Naive B cell (primary cell): ENCODE measurements at regions not wholly inside any gene's neighbourhood (a gene's known extent, or its start where the extent isn't known, plus 50 kb on each side); places are given as distances from the start of the nearest gene placed in this dataset.
"Not testable (repeated sequence)": the region's sequence is repeated elsewhere in the genome, so short reads cannot be mapped to it uniquely, and the experiment has no call there.

Experiments
- ATAC-seq, 2 donors: fragments of 150-1000 bp; cut with Tn5 transposase; 2 replicates each; pipeline ENCODE4 v1.10.0; 2021; ENCODE audit warnings: low read depth in 2 of 2, mild to moderate bottlenecking in 2 of 2, moderate library complexity in 2 of 2
- DNase-seq: peaks from one replicate; pipeline ENCODE4 v3.0.0; 2022
- H3K27ac Mint-ChIP-seq, 6 donors: one replicate each; pipeline ENCODE4 v1.8.0; 2020 to 2022; ENCODE audit warnings: mild to moderate bottlenecking in 6 of 6, mixed read lengths in 6 of 6, moderate library complexity in 5 of 6, inconsistent platforms in 2 of 6
- H3K27me3 Mint-ChIP-seq, 3 donors: one replicate each; pipeline ENCODE4 v1.8.0; 2021 to 2022; ENCODE audit warnings: mixed read lengths in 3 of 3, mild to moderate bottlenecking in 1 of 3
- H3K36me3 Mint-ChIP-seq, 2 donors: one replicate each; pipeline ENCODE4 v1.8.0; 2020 to 2022; ENCODE audit warnings: mixed read lengths in 2 of 2, inconsistent platforms in 1 of 2, mild to moderate bottlenecking in 1 of 2
- H3K4me1 Mint-ChIP-seq, 3 donors: one replicate each; pipeline ENCODE4 v1.8.0; 2020 to 2022; ENCODE audit warnings: mixed read lengths in 3 of 3, inconsistent platforms in 1 of 3, mild to moderate bottlenecking in 1 of 3, moderate library complexity in 1 of 3
- H3K4me3 Mint-ChIP-seq, 8 donors: one replicate each; pipeline ENCODE4 v1.8.0; 2020 to 2022; ENCODE audit warnings: mild to moderate bottlenecking in 8 of 8, mixed read lengths in 8 of 8, moderate library complexity in 8 of 8, inconsistent platforms in 2 of 8
- H3K9me3 Mint-ChIP-seq, 7 donors: one replicate each; pipeline ENCODE4 v1.8.0; 2020 to 2022; ENCODE audit warnings: mixed read lengths in 7 of 7, mild to moderate bottlenecking in 5 of 7, inconsistent platforms in 2 of 7, moderate library complexity in 1 of 7

GRCh38 chr17:16877099-16877498, 94.8 kb downstream of the TNFRSF13B start:
- H3K27ac Mint-ChIP-seq: no peak overlapping the region
- H3K4me1 Mint-ChIP-seq: no peaks in the 10 kb centered on the region
- DNase-seq (no peak), ATAC-seq (no peak)
- peaks cover 10 to 23% (median 17%) of the 10 kb centered on the region in 3 donors for H3K27me3 Mint-ChIP-seq
- H3K4me3 Mint-ChIP-seq: no peak overlapping the region
- H3K36me3 Mint-ChIP-seq: peaks cover 0 to 7% of the 10 kb centered on the region in 2 donors
- H3K9me3 Mint-ChIP-seq: peaks cover 0 to 4% (median 0%) of the 10 kb centered on the region in 7 donors

GRCh38 chr17:16875662-16876061, 96.3 kb downstream of the TNFRSF13B start:
- Mint-ChIP-seq H3K27me3 (peaks cover 10 to 23% (median 13%) of the 10 kb centered on the region in 3 donors), H3K36me3 (peaks cover 0 to 7% of the 10 kb centered on the region in 2 donors), H3K4me1 (no peaks in the 10 kb centered on the region), H3K27ac (no peak overlapping the region), H3K9me3 (peaks cover 0 to 4% (median 0%) of the 10 kb centered on the region in 7 donors), H3K4me3 (no peak overlapping the region)
- DNase-seq (no peak), ATAC-seq (no peak)

DNA sequence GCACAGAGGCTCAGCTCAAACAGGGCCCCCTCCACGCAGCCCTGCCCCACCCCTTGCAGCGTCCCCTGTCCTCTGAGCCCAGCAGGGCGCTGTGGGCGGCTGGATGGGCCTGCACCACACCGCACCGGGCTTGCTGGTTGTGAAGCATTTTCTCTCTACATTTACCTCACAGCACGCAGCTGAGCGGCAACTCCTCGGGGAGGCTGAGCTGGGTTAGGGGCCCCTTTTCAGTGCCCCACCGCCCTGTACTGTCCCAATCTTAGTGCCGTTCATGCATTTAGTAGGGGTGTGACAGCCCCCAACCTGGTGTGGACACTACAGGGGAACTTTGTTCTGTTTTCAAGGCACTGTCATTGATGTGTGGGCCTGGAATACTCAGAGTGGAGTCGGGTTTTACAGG, 97.7 kb downstream of the TNFRSF13B start:
- Mint-ChIP-seq H3K27me3 (peaks cover 10 to 22% (median 13%) of the 10 kb centered on the region in 3 donors), H3K27ac (peak overlapping the region in 1 of 6 donors; percentile 25)
- DNase-seq, H3K9me3 Mint-ChIP-seq, ATAC-seq, H3K4me3 Mint-ChIP-seq, H3K36me3 Mint-ChIP-seq, H3K4me1 Mint-ChIP-seq: not testable (repeated sequence)

- Mint-ChIP-seq H3K27ac (peak overlapping the region in 1 of 6 donors; percentile 25), H3K4me3 (no peak overlapping the region), H3K27me3 (peaks cover 4 to 14% (median 5%) of the 10 kb centered on the region in 3 donors), H3K9me3 (peaks cover 0 to 4% (median 0%) of the 10 kb centered on the region in 7 donors), H3K4me1 (peaks cover 0 to 2% (median 0%) of the 10 kb centered on the region in 3 donors), H3K36me3 (peaks cover 0 to 7% of the 10 kb centered on the region in 2 donors)
- no peak for ATAC-seq
- peak; percentile 6 for DNase-seq
Measured at GRCh38 chr17:16873174-16874035, 98.5 kb downstream of the TNFRSF13B start.

DNA sequence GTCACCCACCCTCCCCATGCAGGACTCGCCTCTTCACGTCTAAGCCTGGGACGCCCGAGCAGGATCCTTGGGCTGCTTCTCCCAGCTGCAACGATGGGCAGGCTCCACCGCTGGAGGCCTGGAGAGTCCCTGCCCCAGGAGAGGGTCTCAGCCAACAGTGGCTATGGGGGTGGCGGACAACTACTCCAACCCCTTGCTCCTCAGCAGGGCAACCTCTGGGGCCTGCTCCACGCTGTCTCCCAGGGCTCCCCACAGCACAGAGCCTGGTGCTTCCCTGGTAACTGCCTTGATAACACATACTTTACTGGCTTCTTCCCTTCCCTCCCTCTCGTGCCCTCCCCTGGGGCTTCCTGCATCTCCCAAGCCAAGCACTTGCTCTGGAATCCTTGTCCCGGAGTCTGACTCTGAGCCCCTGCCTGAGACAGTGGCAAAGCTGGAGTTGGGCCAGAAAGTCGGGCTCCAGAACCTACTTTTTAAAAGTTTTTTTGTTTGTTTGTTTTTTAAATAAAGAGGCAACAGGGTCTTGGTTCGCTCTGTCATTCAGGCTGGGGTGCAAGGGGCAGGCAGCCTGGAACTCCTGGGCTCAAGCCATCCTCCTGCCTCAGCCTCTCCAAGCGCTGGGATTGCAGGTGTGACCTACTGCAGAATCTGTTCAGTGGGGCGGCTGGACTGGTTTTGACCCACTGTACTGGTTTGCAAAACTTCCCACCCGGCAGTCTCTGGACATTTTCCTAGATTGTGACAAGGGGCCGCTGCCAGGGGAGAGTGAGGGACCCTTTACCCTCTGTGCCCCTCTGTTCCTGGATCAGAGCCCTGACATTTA, 99.4 kb downstream of the TNFRSF13B start:
- H3K36me3 Mint-ChIP-seq: peaks cover 0 to 7% of the 10 kb centered on the region in 2 donors
- H3K4me1 Mint-ChIP-seq: peaks cover 0 to 2% (median 0%) of the 10 kb centered on the region in 3 donors
- no peak for ATAC-seq
- peaks cover 0 to 6% (median 4%) of the 10 kb centered on the region in 3 donors for H3K27me3 Mint-ChIP-seq
- DNase-seq: no peak
- H3K27ac Mint-ChIP-seq: no peak overlapping the region
- H3K4me3 Mint-ChIP-seq: no peak overlapping the region
- H3K9me3 Mint-ChIP-seq: peaks cover 0 to 6% (median 0%) of the 10 kb centered on the region in 7 donors

DNA sequence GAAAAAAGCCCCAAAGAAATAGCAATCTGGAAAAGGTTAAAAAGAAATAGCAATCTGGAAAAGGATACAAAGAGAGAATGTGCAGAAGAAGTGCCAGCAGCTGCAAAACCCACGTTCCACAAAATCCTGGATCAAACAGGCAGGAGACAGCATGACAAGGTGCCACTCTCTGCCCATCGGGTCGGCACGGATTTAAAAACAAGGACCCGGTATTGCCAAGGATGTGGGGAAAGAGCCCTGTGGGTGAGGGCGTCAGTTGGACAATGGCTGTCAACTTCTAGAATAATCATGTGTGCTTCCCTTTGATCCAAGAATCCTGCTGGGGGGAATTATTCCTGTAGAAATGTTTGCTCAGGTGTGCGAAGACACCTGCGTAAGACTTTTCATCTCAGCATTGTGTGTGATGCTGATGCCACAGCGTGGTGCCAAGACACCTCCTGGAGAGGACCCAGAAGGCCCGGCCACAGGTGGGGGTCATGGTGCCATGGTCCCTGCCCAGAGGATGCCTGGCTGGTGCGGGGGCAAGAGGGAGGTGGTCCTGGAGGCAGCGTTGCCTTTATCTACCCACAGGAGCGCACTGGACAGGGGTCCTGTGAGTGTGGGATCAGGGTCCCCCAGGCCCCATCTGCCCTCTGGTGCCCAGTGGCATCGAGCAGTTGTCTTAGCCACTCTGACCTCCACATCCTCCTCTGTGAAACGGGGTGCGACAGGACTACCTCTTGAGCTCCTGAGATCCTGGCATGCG, 100.3 kb downstream of the TNFRSF13B start:
- not testable (repeated sequence) for H3K9me3 Mint-ChIP-seq, H3K4me1 Mint-ChIP-seq, DNase-seq, H3K4me3 Mint-ChIP-seq, H3K27me3 Mint-ChIP-seq, ATAC-seq, H3K36me3 Mint-ChIP-seq
- H3K27ac Mint-ChIP-seq: peak overlapping the region in 1 of 6 donors; percentile 71

DNA sequence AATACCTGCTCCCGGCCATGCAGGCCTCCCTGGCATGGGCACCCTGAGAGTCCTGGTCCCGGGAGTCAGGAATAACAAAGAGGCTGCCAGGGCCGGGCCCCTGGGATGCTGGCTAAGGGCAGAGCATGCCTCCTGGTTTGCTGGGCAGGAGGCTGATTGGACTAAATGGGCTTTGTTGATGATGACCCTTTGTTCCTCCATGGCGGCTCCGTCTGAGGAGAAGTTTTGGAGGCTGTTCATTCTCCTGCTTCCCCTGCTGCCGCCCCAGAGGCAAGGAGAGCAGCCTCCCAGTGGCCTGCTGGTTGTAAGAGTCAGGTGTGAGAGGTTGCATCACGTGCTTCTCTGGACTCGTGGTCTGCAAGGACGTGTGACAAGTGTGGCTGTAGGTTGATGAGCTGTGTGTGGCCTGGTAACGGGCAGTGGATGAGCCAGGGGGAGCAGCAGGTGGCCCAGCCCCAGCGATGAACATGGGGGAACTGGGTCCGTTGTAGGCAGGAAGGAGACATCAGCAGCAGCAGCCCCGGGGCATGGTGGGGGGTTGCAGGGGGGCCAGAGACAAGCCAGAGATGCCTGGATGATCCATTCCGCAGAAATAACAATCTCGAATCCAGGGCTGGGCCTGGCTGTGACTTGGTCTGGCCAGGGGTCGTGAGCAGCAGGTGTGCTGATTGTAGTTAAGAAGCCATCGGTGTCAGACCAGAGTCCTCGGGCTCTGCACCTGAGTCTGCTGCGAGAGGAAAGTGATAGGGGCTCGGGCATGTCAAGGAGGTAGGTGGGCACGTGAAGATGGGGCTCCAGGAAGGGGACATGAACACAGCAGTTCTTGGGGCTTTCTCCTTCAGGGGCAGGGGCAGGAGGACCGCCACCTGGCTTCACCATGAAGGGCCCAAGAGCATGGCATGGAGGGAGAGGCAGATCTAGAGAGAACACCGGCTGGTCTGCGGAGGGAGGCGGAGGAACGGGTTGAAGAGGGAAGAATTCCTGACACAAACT, 101.4 kb downstream of the TNFRSF13B start:
- Mint-ChIP-seq H3K27ac (peak overlapping the region in 1 of 6 donors; percentile 71), H3K4me3 (no peak overlapping the region), H3K9me3 (peaks cover 0 to 2% (median 0%) of the 10 kb centered on the region in 7 donors), H3K4me1 (peaks cover 0 to 2% (median 0%) of the 10 kb centered on the region in 3 donors), H3K27me3 (no peaks in the 10 kb centered on the region), H3K36me3 (no peaks in the 10 kb centered on the region)
- DNase-seq (no peak), ATAC-seq (no peak)

- peak overlapping the region in 1 of 8 donors; percentile 67 for H3K4me3 Mint-ChIP-seq
- not testable (repeated sequence) for H3K4me1 Mint-ChIP-seq, H3K27ac Mint-ChIP-seq, DNase-seq, H3K27me3 Mint-ChIP-seq, H3K36me3 Mint-ChIP-seq, H3K9me3 Mint-ChIP-seq, ATAC-seq
Measured at GRCh38 chr17:16869531-16870252, 102.2 kb downstream of the TNFRSF13B start.

DNA sequence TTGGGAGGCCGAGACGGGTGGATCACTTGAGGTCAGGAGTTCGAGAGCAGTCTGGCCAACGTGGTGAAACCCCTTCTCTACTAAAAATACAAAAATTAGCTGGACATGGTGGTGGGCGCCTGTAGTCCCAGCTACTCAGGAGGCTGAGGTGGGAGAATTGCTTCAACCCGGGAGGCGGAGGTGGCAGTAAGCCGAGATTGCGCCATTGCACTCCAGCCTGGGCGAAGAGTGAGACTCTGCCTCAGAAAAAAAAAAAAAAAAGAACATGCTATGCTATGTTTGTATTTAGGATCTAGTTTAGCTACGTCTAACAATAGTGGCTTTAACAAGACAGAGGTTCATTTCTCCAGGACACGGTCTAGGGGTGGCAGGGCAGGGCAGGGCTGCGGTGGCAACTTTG, 103.3 kb downstream of the TNFRSF13B start:
- not testable (repeated sequence) for H3K27ac Mint-ChIP-seq, H3K27me3 Mint-ChIP-seq, ATAC-seq, H3K4me1 Mint-ChIP-seq, H3K4me3 Mint-ChIP-seq, DNase-seq, H3K36me3 Mint-ChIP-seq, H3K9me3 Mint-ChIP-seq

GRCh38 chr17:16867545-16867944, 104.4 kb downstream of the TNFRSF13B start:
- not testable (repeated sequence) for H3K4me3 Mint-ChIP-seq, H3K27ac Mint-ChIP-seq, H3K9me3 Mint-ChIP-seq, H3K27me3 Mint-ChIP-seq, H3K4me1 Mint-ChIP-seq, H3K36me3 Mint-ChIP-seq, DNase-seq, ATAC-seq

- H3K27ac Mint-ChIP-seq, ATAC-seq, H3K9me3 Mint-ChIP-seq, H3K27me3 Mint-ChIP-seq, H3K36me3 Mint-ChIP-seq, H3K4me3 Mint-ChIP-seq, DNase-seq, H3K4me1 Mint-ChIP-seq: not testable (repeated sequence)
Measured at GRCh38 chr17:16866841-16867240, 105.1 kb downstream of the TNFRSF13B start.

DNA sequence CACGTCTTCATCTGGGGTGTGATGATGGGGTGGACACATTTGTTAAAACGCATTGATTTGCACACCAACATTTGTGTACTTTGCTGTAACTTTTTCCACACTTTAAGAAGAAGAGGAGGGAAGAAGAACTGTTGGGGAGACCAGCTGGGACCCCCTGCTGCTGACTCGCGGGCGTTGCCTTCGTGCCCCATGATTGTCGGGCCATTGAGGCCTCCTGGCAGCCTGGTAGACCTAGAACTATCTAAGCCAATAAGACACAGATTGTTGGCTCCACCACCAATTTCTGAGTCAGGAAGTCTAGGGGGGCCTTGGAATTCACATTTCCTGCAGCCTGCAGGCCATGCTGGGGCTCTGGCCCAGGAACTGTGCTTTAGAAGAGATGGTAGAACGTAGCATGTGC, 105.5 kb downstream of the TNFRSF13B start:
- Mint-ChIP-seq H3K4me1 (peaks cover 0 to 2% (median 0%) of the 10 kb centered on the region in 3 donors), H3K4me3 (no peak overlapping the region), H3K27ac (no peak overlapping the region), H3K36me3 (no peaks in the 10 kb centered on the region), H3K27me3 (no peaks in the 10 kb centered on the region), H3K9me3 (peaks cover 0 to 2% (median 0%) of the 10 kb centered on the region in 7 donors)
- no peak for ATAC-seq
- no peak for DNase-seq
